ENCODE measurements at regions not wholly inside any gene's neighbourhood (a gene's known extent, or its start where the extent isn't known, plus 50 kb on each side); places are given as distances from the start of the nearest gene placed in this dataset.

- Histone ChIP-seq H3K9ac (ENCODE audit: low read length) (no peak overlapping the region), H3K4me2 (ENCODE audit: low read length) (no peak overlapping the region), H4K91ac (ENCODE audit: low read depth, low read length) (no peak overlapping the region), H3K4ac (ENCODE audit: low read depth, low read length) (no peak overlapping the region), H3K14ac (ENCODE audit: low read length) (no peak overlapping the region), H3K36me3 (ENCODE audit: control insufficient read depth in 1 of 2, insufficient read depth in 2 of 2, low read length in 2 of 2) (no peaks in the 10 kb centered on the region), H2AFZ (ENCODE audit: insufficient read depth, low read length, poor library complexity) (no peak overlapping the region), H3K18ac (ENCODE audit: low read length) (no peak overlapping the region), H3K9me3 (ENCODE audit: insufficient read depth, low read depth, low read length) (no peaks in the 10 kb centered on the region), H3K4me3 (ENCODE audit: low read depth, low read length) (no peak overlapping the region), H3K79me1 (ENCODE audit: low read length) (no peaks in the 10 kb centered on the region), H2BK120ac (ENCODE audit: insufficient read depth, low read length, poor library complexity) (no peak overlapping the region), H3K79me2 (ENCODE audit: control insufficient read depth, insufficient read depth, low read length, poor library complexity) (no peaks in the 10 kb centered on the region), H4K12ac (ENCODE audit: low read depth, low read length) (no peak overlapping the region), H3K27ac (ENCODE audit: low read depth, low read length) (no peak overlapping the region), H3K4me1 (ENCODE audit: control insufficient read depth in 1 of 2, insufficient read depth in 2 of 2, low read length in 2 of 2) (no peaks in the 10 kb centered on the region), H2AK5ac (ENCODE audit: low read length) (no peak overlapping the region), H2BK12ac (ENCODE audit: low read length) (no peak overlapping the region), H2BK5ac (ENCODE audit: low read depth, low read length, poor library complexity) (no peak overlapping the region), H3K23ac (ENCODE audit: low read length) (no peak overlapping the region), H4K8ac (ENCODE audit: low read depth, low read length) (no peak overlapping the region), H3K27me3 (ENCODE audit: insufficient read depth, low read length) (no peaks in the 10 kb centered on the region)
- no peak for DNase-seq
- no CpG with 5 or more reads among the region's 2 CpGs for WGBS (ENCODE audit: extremely low coverage, insufficient coverage, insufficient read length)
Measured at GRCh38 chr3:147775411-147775810, 366.2 kb downstream of the ZIC1 start.

- Histone ChIP-seq H2AK5ac (ENCODE audit: low read length) (no peak overlapping the region), H4K12ac (ENCODE audit: low read depth, low read length) (no peak overlapping the region), H2BK12ac (ENCODE audit: low read length) (no peak overlapping the region), H3K27me3 (ENCODE audit: insufficient read depth, low read length) (no peaks in the 10 kb centered on the region), H3K14ac (ENCODE audit: low read length) (no peak overlapping the region), H3K79me2 (ENCODE audit: control insufficient read depth, insufficient read depth, low read length, poor library complexity) (no peaks in the 10 kb centered on the region), H2AFZ (ENCODE audit: insufficient read depth, low read length, poor library complexity) (no peak overlapping the region), H3K4me2 (ENCODE audit: low read length) (no peak overlapping the region), H3K79me1 (ENCODE audit: low read length) (no peaks in the 10 kb centered on the region), H3K4me1 (ENCODE audit: control insufficient read depth in 1 of 2, insufficient read depth in 2 of 2, low read length in 2 of 2) (no peaks in the 10 kb centered on the region), H2BK120ac (ENCODE audit: insufficient read depth, low read length, poor library complexity) (no peak overlapping the region), H2BK5ac (ENCODE audit: low read depth, low read length, poor library complexity) (no peak overlapping the region), H3K9ac (ENCODE audit: low read length) (no peak overlapping the region), H4K8ac (ENCODE audit: low read depth, low read length) (no peak overlapping the region), H3K9me3 (ENCODE audit: insufficient read depth, low read depth, low read length) (no peaks in the 10 kb centered on the region), H3K27ac (ENCODE audit: low read depth, low read length) (no peak overlapping the region), H3K36me3 (ENCODE audit: control insufficient read depth in 1 of 2, insufficient read depth in 2 of 2, low read length in 2 of 2) (no peaks in the 10 kb centered on the region), H3K4me3 (ENCODE audit: low read depth, low read length) (no peak overlapping the region), H3K18ac (ENCODE audit: low read length) (no peak overlapping the region), H3K4ac (ENCODE audit: low read depth, low read length) (no peak overlapping the region), H3K23ac (ENCODE audit: low read length) (no peak overlapping the region), H4K91ac (ENCODE audit: low read depth, low read length) (no peak overlapping the region)
- no peak for DNase-seq
- WGBS (ENCODE audit: extremely low coverage, insufficient coverage, insufficient read length) = 100% methylated on average over 1 of the region's 4 CpGs
Measured at GRCh38 chr3:147775816-147776530, 366.8 kb downstream of the ZIC1 start.

DNA sequence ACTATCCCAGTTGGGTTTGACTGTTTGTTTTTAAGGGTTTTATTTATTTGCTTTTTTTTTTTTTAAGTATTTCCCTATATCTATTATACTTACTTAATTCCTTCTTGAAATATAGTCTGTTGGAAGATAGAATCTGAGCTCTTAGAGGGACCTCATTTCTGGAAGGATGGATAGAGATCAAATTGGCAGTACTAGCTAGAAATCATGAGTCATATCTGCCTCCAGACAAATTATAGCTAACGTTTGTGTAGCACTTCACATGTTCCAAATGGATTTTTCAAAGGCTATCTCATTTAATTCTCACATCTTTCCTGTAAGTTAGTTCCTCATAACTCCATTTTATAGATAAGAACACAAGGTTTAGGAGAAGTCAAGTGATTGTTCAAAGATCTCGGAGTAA is 384.7 kb downstream of the ZIC1 start:
- no peaks in the 10 kb centered on the region for H3K36me3 ChIP-seq (ENCODE audit: control insufficient read depth in 1 of 2, insufficient read depth in 2 of 2, low read length in 2 of 2)
- no peak overlapping the region for H2BK5ac ChIP-seq (ENCODE audit: low read depth, low read length, poor library complexity)
- no peaks in the 10 kb centered on the region for H3K27me3 ChIP-seq (ENCODE audit: insufficient read depth, low read length)
- H3K23ac ChIP-seq (ENCODE audit: low read length) = no peak overlapping the region
- no peak overlapping the region for H3K4me3 ChIP-seq (ENCODE audit: low read depth, low read length)
- no peak overlapping the region for H2AFZ ChIP-seq (ENCODE audit: insufficient read depth, low read length, poor library complexity)
- no peaks in the 10 kb centered on the region for H3K4me1 ChIP-seq (ENCODE audit: control insufficient read depth in 1 of 2, insufficient read depth in 2 of 2, low read length in 2 of 2)
- no peak overlapping the region for H3K4me2 ChIP-seq (ENCODE audit: low read length)
- H2AK5ac ChIP-seq (ENCODE audit: low read length) = no peak overlapping the region
- H2BK120ac ChIP-seq (ENCODE audit: insufficient read depth, low read length, poor library complexity) = no peak overlapping the region
- no peak overlapping the region for H2BK12ac ChIP-seq (ENCODE audit: low read length)
- no peak overlapping the region for H4K91ac ChIP-seq (ENCODE audit: low read depth, low read length)
- DNase-seq = no peak
- no peak overlapping the region for H3K18ac ChIP-seq (ENCODE audit: low read length)
- H3K79me2 ChIP-seq (ENCODE audit: control insufficient read depth, insufficient read depth, low read length, poor library complexity) = no peaks in the 10 kb centered on the region
- no peak overlapping the region for H3K27ac ChIP-seq (ENCODE audit: low read depth, low read length)
- H3K9ac ChIP-seq (ENCODE audit: low read length) = no peak overlapping the region
- no peak overlapping the region for H4K12ac ChIP-seq (ENCODE audit: low read depth, low read length)
- WGBS (ENCODE audit: extremely low coverage, insufficient coverage, insufficient read length) = no CpG with 5 or more reads among the region's 2 CpGs
- H3K79me1 ChIP-seq (ENCODE audit: low read length) = no peaks in the 10 kb centered on the region
- no peak overlapping the region for H3K4ac ChIP-seq (ENCODE audit: low read depth, low read length)
- H4K8ac ChIP-seq (ENCODE audit: low read depth, low read length) = no peak overlapping the region
- H3K14ac ChIP-seq (ENCODE audit: low read length) = no peak overlapping the region
- H3K9me3 ChIP-seq (ENCODE audit: insufficient read depth, low read depth, low read length) = no peaks in the 10 kb centered on the region

GRCh38 chr3:147794596-147794995 is 385.4 kb downstream of the ZIC1 start:
- no CpG with 5 or more reads among the region's 3 CpGs for WGBS (ENCODE audit: extremely low coverage, insufficient coverage, insufficient read length)

More at GRCh38 chr3:147794596-147794995, 385.4 kb downstream of the ZIC1 start:
- no peak overlapping the region for H2BK120ac ChIP-seq (ENCODE audit: insufficient read depth, low read length, poor library complexity)
- no peak overlapping the region for H2AK5ac ChIP-seq (ENCODE audit: low read length)
- no peaks in the 10 kb centered on the region for H3K79me2 ChIP-seq (ENCODE audit: control insufficient read depth, insufficient read depth, low read length, poor library complexity)
- no peak overlapping the region for H3K23ac ChIP-seq (ENCODE audit: low read length)
- no peak overlapping the region for H3K18ac ChIP-seq (ENCODE audit: low read length)
- no peak overlapping the region for H4K91ac ChIP-seq (ENCODE audit: low read depth, low read length)
- no peak overlapping the region for H2AFZ ChIP-seq (ENCODE audit: insufficient read depth, low read length, poor library complexity)
- no peak overlapping the region for H4K12ac ChIP-seq (ENCODE audit: low read depth, low read length)
- no peak overlapping the region for H2BK12ac ChIP-seq (ENCODE audit: low read length)
- H3K4me1 ChIP-seq (ENCODE audit: control insufficient read depth in 1 of 2, insufficient read depth in 2 of 2, low read length in 2 of 2) = no peaks in the 10 kb centered on the region
- no peak overlapping the region for H3K4me2 ChIP-seq (ENCODE audit: low read length)
- DNase-seq = no peak
- no peak overlapping the region for H3K4me3 ChIP-seq (ENCODE audit: low read depth, low read length)
- H3K36me3 ChIP-seq (ENCODE audit: control insufficient read depth in 1 of 2, insufficient read depth in 2 of 2, low read length in 2 of 2) = no peaks in the 10 kb centered on the region
- no peak overlapping the region for H3K27ac ChIP-seq (ENCODE audit: low read depth, low read length)
- no peak overlapping the region for H2BK5ac ChIP-seq (ENCODE audit: low read depth, low read length, poor library complexity)
- no peak overlapping the region for H3K4ac ChIP-seq (ENCODE audit: low read depth, low read length)
- no peaks in the 10 kb centered on the region for H3K27me3 ChIP-seq (ENCODE audit: insufficient read depth, low read length)
- no peaks in the 10 kb centered on the region for H3K79me1 ChIP-seq (ENCODE audit: low read length)
- H3K9me3 ChIP-seq (ENCODE audit: insufficient read depth, low read depth, low read length) = no peaks in the 10 kb centered on the region
- H3K14ac ChIP-seq (ENCODE audit: low read length) = no peak overlapping the region
- H4K8ac ChIP-seq (ENCODE audit: low read depth, low read length) = no peak overlapping the region
- no peak overlapping the region for H3K9ac ChIP-seq (ENCODE audit: low read length)

All from trophoblast cell (in vitro differentiated cells and primary cell).